ENCODE measurements at regions not wholly inside any gene's neighbourhood (a gene's known extent, or its start where the extent isn't known, plus 50 kb on each side); places are given as distances from the start of the nearest gene placed in this dataset.
A peak's percentile ranks its signal among the peaks of the same experiment; 100 is the strongest.

DNA sequence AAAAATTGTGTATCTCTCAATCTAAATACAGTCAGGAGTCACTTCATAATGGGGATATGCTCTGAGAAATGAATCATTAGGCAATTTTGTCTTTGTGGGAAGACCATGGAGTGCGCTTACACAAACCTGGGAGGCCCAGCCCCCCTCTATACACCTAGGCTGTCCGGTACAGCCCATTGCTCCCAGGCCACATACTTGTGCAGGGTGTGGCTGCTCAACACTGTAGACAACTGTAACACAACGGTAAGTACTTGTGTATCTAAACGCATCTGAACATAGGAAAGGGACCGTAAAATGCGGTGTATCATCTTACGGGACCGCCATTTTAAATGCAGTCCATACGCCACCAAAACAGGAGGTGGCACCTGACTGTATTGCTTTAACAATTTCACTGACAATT is 58.0 kb upstream of the FRMD1 start:
- Histone ChIP-seq H3K9ac (ENCODE audit: low read length) (no peak overlapping the region), H3K9me3 (ENCODE audit: control insufficient read depth, insufficient read depth, low read depth, low read length) (no peaks in the 10 kb centered on the region), H3K4me1 (ENCODE audit: control insufficient read depth, insufficient read depth, low read length) (peaks cover 13% of the 10 kb centered on the region), H3K4me3 (ENCODE audit: low read depth, low read length) (no peak overlapping the region), H3K36me3 (ENCODE audit: control insufficient read depth, insufficient read depth, low read length) (no peaks in the 10 kb centered on the region), H3K27me3 (ENCODE audit: control insufficient read depth, insufficient read depth, low read length) (peaks cover 11% of the 10 kb centered on the region), H3K27ac (ENCODE audit: low read depth, low read length) (no peak overlapping the region)

DNA sequence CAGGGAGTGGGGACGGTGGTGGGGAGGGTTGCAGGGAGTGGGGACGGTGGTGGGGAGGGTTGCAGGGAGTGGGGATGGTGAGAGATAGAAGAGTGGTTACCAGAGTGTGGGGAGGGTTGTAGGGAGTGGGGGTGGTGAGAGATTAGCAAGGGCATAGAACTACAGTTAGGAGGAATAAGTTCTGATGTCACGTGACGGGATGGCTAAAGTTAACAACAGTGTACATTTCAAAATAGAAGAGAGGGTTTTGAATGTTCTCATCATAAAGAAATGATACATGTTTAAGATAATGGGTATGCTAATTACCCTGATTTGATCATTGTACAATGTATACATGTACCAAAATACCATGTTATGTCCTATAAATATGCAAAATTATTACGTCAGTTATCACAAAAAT is 57.6 kb upstream of the FRMD1 start:
- H3K9ac ChIP-seq (ENCODE audit: low read length), result no peak overlapping the region
- H3K27ac ChIP-seq (ENCODE audit: low read depth, low read length), result no peak overlapping the region
- H3K27me3 ChIP-seq (ENCODE audit: control insufficient read depth, insufficient read depth, low read length), result peaks cover 15% of the 10 kb centered on the region
- peaks cover 17% of the 10 kb centered on the region for H3K4me1 ChIP-seq (ENCODE audit: control insufficient read depth, insufficient read depth, low read length)
- H3K36me3 ChIP-seq (ENCODE audit: control insufficient read depth, insufficient read depth, low read length), result no peaks in the 10 kb centered on the region
- H3K9me3 ChIP-seq (ENCODE audit: control insufficient read depth, insufficient read depth, low read depth, low read length), result no peaks in the 10 kb centered on the region
- no peak overlapping the region for H3K4me3 ChIP-seq (ENCODE audit: low read depth, low read length)

DNA sequence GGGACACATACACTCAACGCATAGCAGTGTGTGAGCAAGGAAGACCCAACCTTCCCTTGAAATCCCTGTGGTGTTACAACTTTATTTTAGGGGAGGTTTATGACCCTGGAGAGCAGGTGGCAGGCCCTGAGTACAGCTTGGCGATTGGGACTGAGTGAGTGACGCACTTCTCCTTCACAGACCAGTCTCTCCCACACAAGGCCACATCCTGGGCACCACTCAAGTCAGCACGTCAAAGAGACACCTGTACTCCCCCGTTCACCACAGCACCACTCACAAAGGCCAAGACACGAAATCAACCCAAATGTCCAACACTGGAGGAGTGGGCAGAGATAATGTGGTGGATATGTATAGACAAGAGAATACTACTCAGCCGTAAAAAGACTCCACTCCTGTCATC is 57.0 kb upstream of the FRMD1 start:
- Histone ChIP-seq H3K9ac (ENCODE audit: low read length) (no peak overlapping the region), H3K9me3 (ENCODE audit: control insufficient read depth, insufficient read depth, low read depth, low read length) (no peaks in the 10 kb centered on the region), H3K27me3 (ENCODE audit: control insufficient read depth, insufficient read depth, low read length) (peaks cover 21% of the 10 kb centered on the region), H3K36me3 (ENCODE audit: control insufficient read depth, insufficient read depth, low read length) (no peaks in the 10 kb centered on the region), H3K4me3 (ENCODE audit: low read depth, low read length) (no peak overlapping the region), H3K4me1 (ENCODE audit: control insufficient read depth, insufficient read depth, low read length) (peaks cover 22% of the 10 kb centered on the region), H3K27ac (ENCODE audit: low read depth, low read length) (no peak overlapping the region)

DNA sequence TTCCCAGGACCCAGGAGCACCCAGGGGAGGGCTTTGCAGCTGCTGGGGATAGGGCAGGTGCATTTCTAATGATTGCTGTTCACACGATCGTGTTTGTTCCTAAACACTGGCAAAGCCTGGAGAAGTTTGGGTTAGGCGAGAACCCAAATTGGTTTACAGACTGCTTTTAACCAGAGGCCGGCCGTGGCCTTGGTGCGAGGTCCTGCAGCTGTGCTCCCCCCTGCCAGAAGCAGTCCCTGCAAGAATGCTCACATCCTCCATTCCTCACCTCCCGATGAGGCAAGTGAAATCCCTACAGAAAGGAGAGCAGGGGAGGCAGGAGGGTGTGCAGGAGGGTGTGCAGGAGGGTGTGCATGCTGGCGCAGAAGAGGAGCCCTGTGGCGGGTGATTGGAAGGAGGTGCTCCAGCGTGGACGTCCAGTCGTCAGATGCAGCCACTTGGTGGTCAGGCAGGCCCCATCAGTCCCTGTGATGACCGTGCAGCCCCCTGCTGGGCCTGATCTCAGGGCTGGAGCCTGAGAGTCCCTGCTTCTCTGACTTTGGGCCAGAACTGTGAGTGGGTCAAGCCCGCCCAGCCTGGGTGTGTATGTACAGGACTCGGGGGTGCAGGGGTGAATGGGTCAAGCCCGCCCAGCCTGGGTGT is 55.7 kb upstream of the FRMD1 start:
- Histone ChIP-seq H3K9ac (ENCODE audit: low read length) (no peak overlapping the region), H3K9me3 (ENCODE audit: control insufficient read depth, insufficient read depth, low read depth, low read length) (no peaks in the 10 kb centered on the region), H3K27ac (ENCODE audit: low read depth, low read length) (no peak overlapping the region), H3K27me3 (ENCODE audit: control insufficient read depth, insufficient read depth, low read length) (peaks cover 31% of the 10 kb centered on the region), H3K4me3 (ENCODE audit: low read depth, low read length) (no peak overlapping the region), H3K4me1 (ENCODE audit: control insufficient read depth, insufficient read depth, low read length) (peaks cover 25% of the 10 kb centered on the region), H3K36me3 (ENCODE audit: control insufficient read depth, insufficient read depth, low read length) (no peaks in the 10 kb centered on the region)

DNA sequence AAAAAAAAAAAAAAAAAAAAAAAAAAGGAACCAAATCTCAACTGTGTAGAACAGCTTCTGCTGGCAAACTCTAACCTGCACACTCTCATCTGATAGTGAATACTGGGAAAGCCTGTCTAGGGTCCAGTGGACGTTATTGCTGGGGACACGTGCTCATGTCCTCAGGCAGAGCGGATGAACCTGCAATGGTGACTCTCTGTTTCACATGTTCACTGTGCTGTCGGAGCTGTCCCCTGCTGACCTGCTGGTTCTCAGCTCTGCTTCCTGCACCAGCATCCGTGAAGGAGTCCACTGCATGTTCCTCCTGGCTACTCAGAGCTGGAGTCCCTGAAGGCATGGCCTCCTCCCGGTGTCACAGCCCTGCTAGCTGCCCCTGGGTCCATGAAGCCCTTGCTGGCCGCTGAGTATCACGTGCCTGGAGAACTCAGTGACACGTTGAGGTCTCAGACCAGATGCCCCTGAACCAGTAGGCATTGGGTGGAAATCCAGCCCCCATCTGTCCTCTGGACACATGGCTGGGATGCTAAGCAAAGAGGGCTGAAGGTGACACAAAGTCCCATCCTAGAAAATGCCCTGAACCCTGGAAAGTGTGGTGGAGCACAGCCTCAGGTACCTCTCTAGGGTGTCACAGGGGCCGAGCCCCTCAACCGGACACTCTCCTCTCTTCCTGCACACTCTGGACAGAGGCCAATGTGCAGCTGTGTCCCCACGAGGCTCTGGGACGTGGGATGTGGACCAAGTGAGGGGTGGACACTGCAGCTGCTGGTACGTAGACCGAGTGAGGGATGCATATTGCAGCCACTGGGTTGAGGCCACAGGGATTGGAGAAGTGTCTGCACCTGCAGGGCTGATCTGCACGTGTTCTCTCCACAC is 54.9 kb upstream of the FRMD1 start:
- no peaks in the 10 kb centered on the region for H3K36me3 ChIP-seq (ENCODE audit: control insufficient read depth, insufficient read depth, low read length)
- peaks cover 31% of the 10 kb centered on the region for H3K27me3 ChIP-seq (ENCODE audit: control insufficient read depth, insufficient read depth, low read length)
- H3K27ac ChIP-seq (ENCODE audit: low read depth, low read length), result no peak overlapping the region
- peaks cover 25% of the 10 kb centered on the region for H3K4me1 ChIP-seq (ENCODE audit: control insufficient read depth, insufficient read depth, low read length)
- H3K9ac ChIP-seq (ENCODE audit: low read length), result no peak overlapping the region
- no peaks in the 10 kb centered on the region for H3K9me3 ChIP-seq (ENCODE audit: control insufficient read depth, insufficient read depth, low read depth, low read length)
- no peak overlapping the region for H3K4me3 ChIP-seq (ENCODE audit: low read depth, low read length)

DNA sequence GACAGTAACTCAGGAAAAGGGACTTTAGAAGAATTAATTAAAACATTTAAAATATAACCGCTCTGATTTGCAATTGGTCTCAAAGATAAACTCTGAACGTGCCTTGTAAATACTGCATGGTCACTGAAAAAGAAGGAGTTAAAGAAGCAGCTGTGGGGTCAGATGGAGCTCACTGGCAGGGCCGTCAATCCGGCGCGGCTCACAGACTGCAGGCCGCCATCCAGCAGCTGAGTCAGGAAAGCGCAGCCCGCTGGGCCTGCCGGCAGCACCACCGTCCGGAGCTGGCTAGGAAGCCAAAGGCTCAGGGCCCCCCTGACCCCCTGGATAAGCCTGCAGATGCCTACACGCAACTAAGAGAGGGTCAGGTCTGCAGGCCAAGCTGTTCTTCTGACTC is 54.2 kb upstream of the FRMD1 start:
- H3K4me1 ChIP-seq (ENCODE audit: control insufficient read depth, insufficient read depth, low read length), result peaks cover 25% of the 10 kb centered on the region
- H3K9ac ChIP-seq (ENCODE audit: low read length), result no peak overlapping the region
- H3K36me3 ChIP-seq (ENCODE audit: control insufficient read depth, insufficient read depth, low read length), result no peaks in the 10 kb centered on the region
- H3K27ac ChIP-seq (ENCODE audit: low read depth, low read length), result no peak overlapping the region
- H3K27me3 ChIP-seq (ENCODE audit: control insufficient read depth, insufficient read depth, low read length), result peaks cover 31% of the 10 kb centered on the region
- no peaks in the 10 kb centered on the region for H3K9me3 ChIP-seq (ENCODE audit: control insufficient read depth, insufficient read depth, low read depth, low read length)
- H3K4me3 ChIP-seq (ENCODE audit: low read depth, low read length), result peak overlapping the region; percentile 20; the same call in 1 of the 2 replicates

DNA sequence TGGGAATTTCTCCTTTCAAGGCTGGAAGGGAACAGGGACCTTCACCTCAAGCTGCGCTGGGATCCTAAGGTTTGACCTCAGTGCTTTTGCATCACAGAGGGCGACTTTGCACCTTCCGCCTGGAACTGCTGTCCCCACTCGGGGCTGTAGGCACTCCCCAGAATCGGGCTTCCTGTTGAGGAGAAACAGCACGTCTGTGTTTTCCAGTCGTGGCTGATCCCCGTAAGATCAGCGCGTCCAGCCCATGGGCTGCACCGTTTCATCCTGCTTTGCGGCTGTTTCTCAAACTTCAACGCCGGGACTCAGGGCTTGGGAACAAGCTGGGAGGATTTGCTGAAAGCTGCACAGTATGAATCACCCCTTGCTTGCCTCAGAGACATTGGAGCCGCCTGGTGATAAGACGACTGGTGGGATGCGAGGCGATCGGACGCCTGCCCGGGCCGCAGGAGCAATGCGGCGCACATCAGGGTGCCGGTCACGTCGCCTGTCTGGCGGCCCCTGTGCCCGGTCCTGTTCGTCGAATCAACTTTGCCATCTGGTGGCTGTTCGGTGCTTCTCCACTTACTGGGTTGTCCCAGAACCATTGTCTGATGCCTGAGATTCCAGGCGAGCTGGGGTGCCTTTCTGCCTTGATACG is 53.6 kb upstream of the FRMD1 start:
- Histone ChIP-seq H3K9me3 (ENCODE audit: control insufficient read depth, insufficient read depth, low read depth, low read length) (no peaks in the 10 kb centered on the region), H3K9ac (ENCODE audit: low read length) (no peak overlapping the region), H3K4me3 (ENCODE audit: low read depth, low read length) (peak overlapping the region; percentile 20; the same call in 1 of the 2 replicates), H3K36me3 (ENCODE audit: control insufficient read depth, insufficient read depth, low read length) (no peaks in the 10 kb centered on the region), H3K4me1 (ENCODE audit: control insufficient read depth, insufficient read depth, low read length) (peaks cover 25% of the 10 kb centered on the region), H3K27ac (ENCODE audit: low read depth, low read length) (no peak overlapping the region), H3K27me3 (ENCODE audit: control insufficient read depth, insufficient read depth, low read length) (peaks cover 31% of the 10 kb centered on the region)

DNA sequence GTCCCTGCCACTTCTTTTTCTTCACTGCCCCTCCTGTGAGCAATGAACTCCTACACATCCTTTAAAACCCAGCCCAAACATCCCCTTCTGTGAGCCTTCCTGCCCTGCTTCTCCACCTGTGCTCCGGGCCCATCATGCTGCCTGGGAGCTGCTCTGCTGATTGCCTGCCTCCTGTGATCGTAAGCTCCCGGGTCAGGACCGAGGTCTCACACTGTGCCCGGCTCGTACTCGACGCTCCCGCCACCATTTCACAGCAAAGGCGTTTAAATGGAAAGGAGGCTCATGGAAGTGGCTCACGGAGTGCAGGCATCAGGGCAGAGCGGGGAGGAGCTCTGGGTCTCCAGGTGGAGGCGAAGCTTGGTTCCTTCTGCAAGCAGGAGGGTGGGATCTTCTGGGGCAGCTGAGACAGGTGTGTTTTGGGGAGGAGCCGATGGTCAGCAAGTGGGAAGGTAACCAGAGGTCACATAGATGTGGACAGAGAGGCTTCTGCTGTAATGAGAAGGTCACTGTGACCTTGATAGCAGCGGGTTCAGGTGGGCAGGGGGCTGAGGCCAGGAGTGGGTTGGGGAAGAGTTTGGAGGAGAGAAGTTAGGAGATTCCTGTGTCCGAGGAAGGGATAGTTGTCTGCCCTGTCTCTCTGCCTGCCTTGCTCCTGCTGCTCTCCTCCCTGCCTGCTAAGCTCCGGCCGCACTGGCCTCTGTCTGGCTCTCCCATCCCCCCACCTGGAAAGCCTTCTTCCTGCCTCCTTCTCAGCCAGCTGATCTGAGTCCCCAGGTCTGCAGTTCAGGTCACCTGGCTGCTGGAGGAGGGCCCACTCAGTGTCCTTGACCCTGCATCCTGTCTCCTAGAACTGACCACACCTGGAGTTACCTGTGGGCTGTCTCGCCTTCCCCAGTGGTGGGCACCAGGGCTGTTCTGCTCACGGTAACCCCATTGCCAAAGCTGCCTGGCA is 52.7 kb upstream of the FRMD1 start:
- H3K4me3 ChIP-seq (ENCODE audit: low read depth, low read length), result no peak overlapping the region
- no peak overlapping the region for H3K27ac ChIP-seq (ENCODE audit: low read depth, low read length)
- H3K27me3 ChIP-seq (ENCODE audit: control insufficient read depth, insufficient read depth, low read length), result peaks cover 31% of the 10 kb centered on the region
- H3K4me1 ChIP-seq (ENCODE audit: control insufficient read depth, insufficient read depth, low read length), result peaks cover 25% of the 10 kb centered on the region
- no peaks in the 10 kb centered on the region for H3K9me3 ChIP-seq (ENCODE audit: control insufficient read depth, insufficient read depth, low read depth, low read length)
- peak overlapping the region; percentile 1 for H3K9ac ChIP-seq (ENCODE audit: low read length)
- H3K36me3 ChIP-seq (ENCODE audit: control insufficient read depth, insufficient read depth, low read length), result no peaks in the 10 kb centered on the region

DNA sequence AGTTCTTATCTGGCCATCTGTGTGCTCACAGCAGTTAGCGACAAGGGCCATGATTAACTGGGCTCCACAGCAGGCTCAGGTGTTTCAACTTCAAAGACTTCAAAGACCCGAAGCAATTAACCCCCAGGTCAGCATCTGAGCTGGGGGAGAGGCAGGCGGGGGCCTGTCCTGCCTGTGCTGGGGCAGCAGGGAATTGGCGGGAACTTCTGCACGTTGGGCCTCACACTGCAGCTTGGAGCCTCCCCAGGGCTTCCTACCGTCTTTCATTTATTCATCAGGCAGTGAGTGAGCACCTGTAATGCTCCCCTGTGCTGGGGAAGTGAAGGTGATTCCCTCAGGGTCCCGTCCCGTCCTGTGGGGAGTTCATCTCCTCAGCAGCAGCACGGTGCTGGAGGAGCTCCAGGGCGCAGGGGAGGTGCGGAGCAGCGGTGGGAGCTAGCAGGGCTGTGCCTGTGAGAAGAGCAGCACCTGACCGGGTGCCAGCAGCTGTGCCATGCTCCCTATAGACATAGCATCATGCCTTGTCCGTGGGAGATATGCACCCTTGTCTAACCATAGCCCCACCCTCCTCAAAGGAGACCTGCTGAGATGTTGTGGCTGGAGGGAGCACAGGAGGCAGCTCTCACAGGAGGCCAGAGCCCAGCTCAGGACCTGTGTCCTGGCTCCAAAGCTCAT is 51.8 kb upstream of the FRMD1 start:
- Histone ChIP-seq H3K4me1 (ENCODE audit: control insufficient read depth, insufficient read depth, low read length) (peaks cover 25% of the 10 kb centered on the region), H3K27ac (ENCODE audit: low read depth, low read length) (no peak overlapping the region), H3K4me3 (ENCODE audit: low read depth, low read length) (no peak overlapping the region), H3K27me3 (ENCODE audit: control insufficient read depth, insufficient read depth, low read length) (peaks cover 31% of the 10 kb centered on the region), H3K9me3 (ENCODE audit: control insufficient read depth, insufficient read depth, low read depth, low read length) (no peaks in the 10 kb centered on the region), H3K36me3 (ENCODE audit: control insufficient read depth, insufficient read depth, low read length) (no peaks in the 10 kb centered on the region), H3K9ac (ENCODE audit: low read length) (no peak overlapping the region)

DNA sequence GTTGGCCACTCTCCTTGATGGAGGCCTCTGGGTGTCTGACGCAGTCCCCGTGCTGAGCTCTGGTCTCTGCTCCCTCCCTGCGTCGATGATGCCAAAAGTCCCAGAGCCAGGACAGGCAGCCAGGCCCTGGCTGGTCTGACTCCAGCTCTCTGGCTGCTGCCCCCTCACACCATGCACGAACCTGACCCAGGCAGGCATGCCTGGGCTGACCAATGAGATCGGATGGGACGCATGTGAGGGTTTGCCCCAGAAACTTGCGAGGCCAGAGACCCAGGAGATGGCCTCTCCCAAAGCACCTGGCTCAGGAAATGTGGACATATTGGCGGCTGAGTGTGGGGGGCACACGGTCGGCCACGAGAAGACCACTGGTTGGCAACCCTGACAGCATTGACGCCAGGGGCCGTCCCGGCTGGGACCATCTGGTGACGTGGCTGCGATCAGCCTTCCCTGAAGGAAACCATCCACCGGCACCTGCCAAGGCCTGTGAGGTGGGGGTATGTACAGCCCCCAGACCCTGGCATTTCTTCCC is 51.2 kb upstream of the FRMD1 start:
- no peak overlapping the region for H3K4me3 ChIP-seq (ENCODE audit: low read depth, low read length)
- no peaks in the 10 kb centered on the region for H3K36me3 ChIP-seq (ENCODE audit: control insufficient read depth, insufficient read depth, low read length)
- H3K4me1 ChIP-seq (ENCODE audit: control insufficient read depth, insufficient read depth, low read length), result peaks cover 25% of the 10 kb centered on the region
- H3K27ac ChIP-seq (ENCODE audit: low read depth, low read length), result no peak overlapping the region
- H3K27me3 ChIP-seq (ENCODE audit: control insufficient read depth, insufficient read depth, low read length), result peaks cover 31% of the 10 kb centered on the region
- H3K9me3 ChIP-seq (ENCODE audit: control insufficient read depth, insufficient read depth, low read depth, low read length), result no peaks in the 10 kb centered on the region
- H3K9ac ChIP-seq (ENCODE audit: low read length), result no peak overlapping the region
